Fibroblast of lung (primary cell): ENCODE measurements at regions not wholly inside any gene's neighbourhood (a gene's known extent, or its start where the extent isn't known, plus 50 kb on each side); places are given as distances from the start of the nearest gene placed in this dataset.

Experiments used
- CTCF ChIP-seq, 2 donors: IDR thresholded peaks in 1 of 2; conservative IDR thresholded peaks in 1 of 2; 1 replicate in 1 of 2; 2 replicates in 1 of 2; pipeline ENCODE4 v1.5.1; 2011 to 2012; ENCODE audit warnings: low read length in 2 of 2, control low read depth in 1 of 2, inconsistent platforms in 1 of 2, low read depth in 1 of 2, mild to moderate bottlenecking in 1 of 2
- EZH2 ChIP-seq: IDR thresholded peaks from 2 replicates; pipeline ENCODE4 v1.5.1; 2012; ENCODE audit warnings: low read length, control low read depth, mild to moderate bottlenecking; ENCODE audit errors: missing control alignments

GRCh38 chr12:102691773-102692555 lies 211.6 kb upstream of the IGF1 start:
- no peak for TF ChIP-seq CTCF (conservative IDR thresholded peaks at IDR 0.05 in 1 of 2, IDR thresholded peaks at IDR 0.05 in 1 of 2; ENCODE audit: low read depth in 1 of 2, low read length in 2 of 2)
- TF ChIP-seq EZH2, result no peak
